ENCODE measurements at regions not wholly inside any gene's neighbourhood (a gene's known extent, or its start where the extent isn't known, plus 50 kb on each side); places are given as distances from the start of the nearest gene placed in this dataset.
"Not testable (repeated sequence)": the region's sequence is repeated elsewhere in the genome, so short reads cannot be mapped to it uniquely, and the experiment has no call there.

- Histone ChIP-seq H3K9me3 (no peaks in the 10 kb centered on the region), H3K4me1 (peaks cover 0 to 13% (median 6%) of the 10 kb centered on the region in 4 donors), H3K4me3 (no peak overlapping the region), H3K27ac (no peak overlapping the region), H3K36me3 (no peaks in the 10 kb centered on the region), H3K27me3 (no peaks in the 10 kb centered on the region)
- TF ChIP-seq POLR2AphosphoS5 (IDR thresholded peaks at IDR 0.05) = no peak
- intact Hi-C loops (cut with DNase I; ENCODE audit: low total_unique reads) = no loop called here
- DNase-seq = no peak
- 86 to 91% (median 89%) methylated on average over 9 of the region's 9 CpGs for WGBS, 5 donors
Observed at GRCh38 chr6:15017803-15018202, 228.1 kb upstream of the JARID2 start.

- intact Hi-C loops (cut with DNase I; ENCODE audit: low total_unique reads) = no loop called here
- 93 to 98% (median 95%) methylated on average over 8 of the region's 8 CpGs for WGBS, 5 donors
- H3K4me1 ChIP-seq = peaks cover 0 to 13% (median 6%) of the 10 kb centered on the region in 4 donors
- DNase-seq = no peak
- no peaks in the 10 kb centered on the region for H3K9me3 ChIP-seq
- TF ChIP-seq POLR2AphosphoS5 (IDR thresholded peaks at IDR 0.05) (no peak), EP300 (IDR thresholded peaks at IDR 0.05) (no peak), CTCF (IDR thresholded peaks at IDR 0.05) (no peak), POLR2A (IDR thresholded peaks at IDR 0.05) (no peak)
- H3K36me3 ChIP-seq = no peaks in the 10 kb centered on the region
- H3K27me3 ChIP-seq = no peaks in the 10 kb centered on the region
- no peak overlapping the region for H3K27ac ChIP-seq
- H3K4me3 ChIP-seq = no peak overlapping the region
Observed at GRCh38 chr6:15020119-15020770, 225.6 kb upstream of the JARID2 start.

GRCh38 chr6:15021074-15021473 is 224.8 kb upstream of the JARID2 start:
- Histone ChIP-seq H3K27me3 (no peaks in the 10 kb centered on the region), H3K4me1 (peaks cover 0 to 13% (median 6%) of the 10 kb centered on the region in 4 donors), H3K27ac (no peak overlapping the region), H3K9me3 (no peaks in the 10 kb centered on the region), H3K4me3 (no peak overlapping the region), H3K36me3 (no peaks in the 10 kb centered on the region)
- 86 to 95% (median 93%) methylated on average over 7 of the region's 7 CpGs for WGBS, 5 donors
- no peak for DNase-seq
- TF ChIP-seq POLR2A (IDR thresholded peaks at IDR 0.05) (no peak), CTCF (IDR thresholded peaks at IDR 0.05) (no peak), POLR2AphosphoS5 (IDR thresholded peaks at IDR 0.05) (no peak), EP300 (IDR thresholded peaks at IDR 0.05) (no peak)
- intact Hi-C loops (cut with DNase I; ENCODE audit: low total_unique reads) = no loop called here

GRCh38 chr6:15023018-15023417 is 222.9 kb upstream of the JARID2 start:
- WGBS, 5 donors = 78 to 92% (median 91%) methylated on average over 14 of the region's 14 CpGs
- H3K9me3 ChIP-seq = not testable (repeated sequence)

GRCh38 chr6:15023448-15023847 is 222.4 kb upstream of the JARID2 start:
- no peak overlapping the region for H3K27ac ChIP-seq
- no peaks in the 10 kb centered on the region for H3K9me3 ChIP-seq
- intact Hi-C loops (cut with DNase I; ENCODE audit: low total_unique reads) = no loop called here
- no peak overlapping the region for H3K4me3 ChIP-seq
- H3K27me3 ChIP-seq = no peaks in the 10 kb centered on the region
- 83 to 93% (median 87%) methylated on average over 8 of the region's 8 CpGs for WGBS, 5 donors
- peaks cover 0 to 11% (median 0%) of the 10 kb centered on the region in 4 donors for H3K4me1 ChIP-seq
- no peaks in the 10 kb centered on the region for H3K36me3 ChIP-seq
- TF ChIP-seq POLR2A (IDR thresholded peaks at IDR 0.05) (no peak), CTCF (IDR thresholded peaks at IDR 0.05) (no peak), POLR2AphosphoS5 (IDR thresholded peaks at IDR 0.05) (no peak), EP300 (IDR thresholded peaks at IDR 0.05) (no peak)
- DNase-seq = no peak

More at GRCh38 chr6:15023018-15023417, 222.9 kb upstream of the JARID2 start:
- peaks cover 0 to 15% (median 0%) of the 10 kb centered on the region in 4 donors for H3K4me1 ChIP-seq
- H3K27ac ChIP-seq; H3K27me3 ChIP-seq; H3K4me3 ChIP-seq; DNase-seq; intact Hi-C loops (cut with DNase I; ENCODE audit: low total_unique reads); H3K36me3 ChIP-seq: not testable (repeated sequence)
